NCI-H82 treated with DMSO at 0.1 percent for 48 hours (cell line): ENCODE measurements at regions not wholly inside any gene's neighbourhood (a gene's known extent, or its start where the extent isn't known, plus 50 kb on each side); places are given as distances from the start of the nearest gene placed in this dataset.
"Not testable (repeated sequence)": the region's sequence is repeated elsewhere in the genome, so short reads cannot be mapped to it uniquely, and the experiment has no call there.

Experiments used
- DNase-seq: peaks from one replicate; lab custom pipeline; 2025; ENCODE audit not compliant: unreplicated experiment; lab: John Stamatoyannopoulos, UW

- no peak for DNase-seq
Measured at GRCh38 chr1:234961456-234962339, 166.9 kb downstream of the TOMM20 start.

- DNase-seq: no peak
Measured at GRCh38 chr1:234960722-234961455, 167.7 kb downstream of the TOMM20 start.

- DNase-seq: no peak
Measured at GRCh38 chr1:234958706-234959657, 169.7 kb downstream of the TOMM20 start.

- no peak for DNase-seq
Measured at GRCh38 chr1:234958066-234958705, 170.5 kb downstream of the TOMM20 start.

GRCh38 chr1:234957330-234958065 lies 171.1 kb downstream of the TOMM20 start:
- DNase-seq: peak; percentile 11

- DNase-seq: peak; percentile 29
Measured at GRCh38 chr1:234956821-234957329, 171.8 kb downstream of the TOMM20 start.

GRCh38 chr1:234955107-234955731 lies 173.4 kb downstream of the TOMM20 start:
- DNase-seq: no peak

- DNase-seq: no peak
Measured at GRCh38 chr1:234954613-234955012, 174.0 kb downstream of the TOMM20 start.

GRCh38 chr1:234953655-234954405 lies 174.8 kb downstream of the TOMM20 start:
- DNase-seq: no peak

GRCh38 chr1:234950598-234950997 lies 178.0 kb downstream of the TOMM20 start:
- no peak for DNase-seq

- DNase-seq: not testable (repeated sequence)
Measured at GRCh38 chr1:234949528-234949927, 179.1 kb downstream of the TOMM20 start.

- DNase-seq: no peak
Measured at GRCh38 chr1:234944439-234945344, 183.9 kb downstream of the TOMM20 start.

- DNase-seq: no peak
Measured at GRCh38 chr1:234943836-234944402, 184.7 kb downstream of the TOMM20 start.

GRCh38 chr1:234942879-234943506 lies 185.6 kb downstream of the TOMM20 start:
- no peak for DNase-seq

GRCh38 chr1:234942012-234942332 lies 186.7 kb downstream of the TOMM20 start:
- no peak for DNase-seq

GRCh38 chr1:234941321-234942011 lies 187.2 kb downstream of the TOMM20 start:
- DNase-seq: no peak
